ENCODE measurements at regions not wholly inside any gene's neighbourhood (a gene's known extent, or its start where the extent isn't known, plus 50 kb on each side); places are given as distances from the start of the nearest gene placed in this dataset.

GRCh38 chr7:33815336-33815735, 90.0 kb upstream of the BMPER start:
- TF ChIP-seq CTCF (IDR thresholded peaks at IDR 0.05) (no peak), POLR2A (IDR thresholded peaks at IDR 0.05) (no peak)

All from heart left ventricle (tissue), 13 donors.